Type B pancreatic cell (in vitro differentiated cells): ENCODE measurements at regions not wholly inside any gene's neighbourhood (a gene's known extent, or its start where the extent isn't known, plus 50 kb on each side); places are given as distances from the start of the nearest gene placed in this dataset.

Experiments
- DNase-seq: peaks from one replicate; pipeline ENCODE4 v3.0.0; 2021; ENCODE audit warnings: mixed read lengths; ENCODE audit not compliant: unreplicated experiment; ENCODE audit errors: extremely low spot score
- H3K27ac Mint-ChIP-seq: 2 replicates; pipeline ENCODE4 v1.8.0; 2021; ENCODE audit warnings: mild to moderate bottlenecking, mixed read lengths
- H3K27me3 Mint-ChIP-seq: 2 replicates; pipeline ENCODE4 v1.8.0; 2021; ENCODE audit warnings: mixed read lengths
- H3K36me3 Mint-ChIP-seq: 2 replicates; pipeline ENCODE4 v1.8.0; 2021; ENCODE audit warnings: mixed read lengths
- H3K4me1 Mint-ChIP-seq: one replicate; pipeline ENCODE4 v1.8.0; 2021; ENCODE audit warnings: mixed read lengths; ENCODE audit not compliant: unreplicated experiment
- H3K4me3 Mint-ChIP-seq: 2 replicates; pipeline ENCODE4 v1.8.0; 2021; ENCODE audit warnings: mild to moderate bottlenecking, mixed read lengths
- H3K9me3 Mint-ChIP-seq: 2 replicates; pipeline ENCODE4 v1.8.0; 2021; ENCODE audit warnings: mixed read lengths
- TF ChIP-seq, protein P1 (sequence below): fragments of 200-600 bp; sonication (generic); conservative IDR thresholded peaks from 2 replicates; pipeline ENCODE4 v1.5.0; 2021; ENCODE audit warnings: antibody characterized with exemption, mild to moderate bottlenecking

DNA sequence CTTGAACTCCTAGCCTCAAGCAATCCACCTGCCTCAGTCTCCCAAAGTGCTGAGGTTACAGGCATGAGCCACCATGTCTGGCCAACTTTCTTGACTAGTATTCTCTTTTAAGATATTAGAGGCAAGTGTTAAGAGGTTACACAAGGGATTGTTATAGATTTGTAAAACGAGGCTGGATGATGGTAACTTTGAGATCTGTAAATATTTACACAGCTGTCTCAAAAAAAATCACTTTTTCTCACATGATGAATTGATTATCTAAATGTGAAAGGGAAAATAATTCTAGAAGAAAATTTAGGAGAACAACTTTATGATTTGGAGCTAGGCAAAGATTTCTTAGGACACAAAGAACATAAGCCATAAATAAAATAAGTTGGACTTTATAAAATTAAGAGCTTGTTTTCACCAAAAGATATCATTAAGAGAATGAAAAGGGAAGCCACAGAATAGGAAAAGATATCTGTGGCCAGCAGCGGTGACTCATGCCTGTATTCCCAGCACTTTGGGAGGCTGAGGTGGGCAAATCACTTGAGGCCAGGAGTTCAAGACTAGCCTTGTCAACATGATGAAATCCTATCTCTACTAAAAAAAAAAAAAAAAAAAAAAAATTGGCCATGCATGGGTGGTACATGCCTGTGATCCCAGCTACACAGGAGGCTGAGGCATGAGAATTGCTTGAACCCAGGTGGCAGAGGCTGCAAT lies 77.4 kb downstream of the BBS10 start:
- Mint-ChIP-seq H3K9me3 (no peaks in the 10 kb centered on the region), H3K4me3 (no peak overlapping the region), H3K27ac (no peak overlapping the region), H3K36me3 (no peaks in the 10 kb centered on the region), H3K4me1 (peaks cover 12% of the 10 kb centered on the region), H3K27me3 (no peaks in the 10 kb centered on the region)
- TF ChIP-seq, protein P1, sequence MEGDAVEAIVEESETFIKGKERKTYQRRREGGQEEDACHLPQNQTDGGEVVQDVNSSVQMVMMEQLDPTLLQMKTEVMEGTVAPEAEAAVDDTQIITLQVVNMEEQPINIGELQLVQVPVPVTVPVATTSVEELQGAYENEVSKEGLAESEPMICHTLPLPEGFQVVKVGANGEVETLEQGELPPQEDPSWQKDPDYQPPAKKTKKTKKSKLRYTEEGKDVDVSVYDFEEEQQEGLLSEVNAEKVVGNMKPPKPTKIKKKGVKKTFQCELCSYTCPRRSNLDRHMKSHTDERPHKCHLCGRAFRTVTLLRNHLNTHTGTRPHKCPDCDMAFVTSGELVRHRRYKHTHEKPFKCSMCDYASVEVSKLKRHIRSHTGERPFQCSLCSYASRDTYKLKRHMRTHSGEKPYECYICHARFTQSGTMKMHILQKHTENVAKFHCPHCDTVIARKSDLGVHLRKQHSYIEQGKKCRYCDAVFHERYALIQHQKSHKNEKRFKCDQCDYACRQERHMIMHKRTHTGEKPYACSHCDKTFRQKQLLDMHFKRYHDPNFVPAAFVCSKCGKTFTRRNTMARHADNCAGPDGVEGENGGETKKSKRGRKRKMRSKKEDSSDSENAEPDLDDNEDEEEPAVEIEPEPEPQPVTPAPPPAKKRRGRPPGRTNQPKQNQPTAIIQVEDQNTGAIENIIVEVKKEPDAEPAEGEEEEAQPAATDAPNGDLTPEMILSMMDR: no peak
- no peak for DNase-seq

DNA sequence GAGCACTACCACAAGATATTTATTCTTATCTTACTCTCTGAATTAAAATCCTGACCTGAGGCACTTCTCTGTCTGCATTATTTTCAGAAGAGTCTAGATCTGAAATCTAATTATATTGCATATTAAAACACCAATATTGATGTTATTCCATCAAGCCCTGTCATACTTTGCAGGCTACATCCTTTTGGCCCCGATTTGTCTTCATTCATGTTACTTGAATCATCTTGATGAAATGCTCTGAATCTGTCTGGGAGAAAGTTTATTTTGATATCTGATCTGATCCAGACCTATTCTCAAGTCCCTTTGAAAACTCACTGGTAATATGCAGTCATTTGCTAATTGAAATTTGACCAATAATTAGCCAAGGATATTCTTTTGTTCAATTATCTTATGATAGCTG lies 79.9 kb downstream of the BBS10 start:
- H3K36me3 Mint-ChIP-seq: no peaks in the 10 kb centered on the region
- no peak overlapping the region for H3K27ac Mint-ChIP-seq
- H3K4me1 Mint-ChIP-seq: peaks cover 12% of the 10 kb centered on the region
- TF ChIP-seq, protein P1: no peak
- no peaks in the 10 kb centered on the region for H3K9me3 Mint-ChIP-seq
- no peaks in the 10 kb centered on the region for H3K27me3 Mint-ChIP-seq
- H3K4me3 Mint-ChIP-seq: no peak overlapping the region
- no peak for DNase-seq

DNA sequence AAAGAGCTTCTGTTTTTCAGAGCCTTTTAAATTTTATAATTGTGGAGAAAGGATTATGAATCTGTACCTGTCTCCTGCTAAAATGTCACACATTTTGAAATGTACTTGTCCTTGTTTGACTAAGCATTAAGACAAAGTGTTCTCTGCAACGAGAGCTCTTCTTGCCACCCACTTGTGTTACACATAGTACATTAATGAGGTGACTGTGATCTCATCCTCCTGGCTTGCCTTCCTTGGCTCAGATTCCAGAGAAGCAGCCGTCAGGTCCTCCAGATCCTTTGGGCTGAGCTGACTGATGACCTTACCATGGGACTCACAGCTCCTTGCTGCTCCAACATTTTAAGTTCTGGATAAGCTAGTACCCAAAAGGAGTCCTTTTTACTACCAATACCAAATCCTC lies 81.4 kb downstream of the BBS10 start:
- no peak overlapping the region for H3K4me3 Mint-ChIP-seq
- H3K4me1 Mint-ChIP-seq: peaks cover 5% of the 10 kb centered on the region
- no peaks in the 10 kb centered on the region for H3K36me3 Mint-ChIP-seq
- no peak for DNase-seq
- peaks cover 4% of the 10 kb centered on the region for H3K9me3 Mint-ChIP-seq
- peaks cover 3% of the 10 kb centered on the region for H3K27me3 Mint-ChIP-seq
- no peak overlapping the region for H3K27ac Mint-ChIP-seq
- TF ChIP-seq, protein P1: no peak

DNA sequence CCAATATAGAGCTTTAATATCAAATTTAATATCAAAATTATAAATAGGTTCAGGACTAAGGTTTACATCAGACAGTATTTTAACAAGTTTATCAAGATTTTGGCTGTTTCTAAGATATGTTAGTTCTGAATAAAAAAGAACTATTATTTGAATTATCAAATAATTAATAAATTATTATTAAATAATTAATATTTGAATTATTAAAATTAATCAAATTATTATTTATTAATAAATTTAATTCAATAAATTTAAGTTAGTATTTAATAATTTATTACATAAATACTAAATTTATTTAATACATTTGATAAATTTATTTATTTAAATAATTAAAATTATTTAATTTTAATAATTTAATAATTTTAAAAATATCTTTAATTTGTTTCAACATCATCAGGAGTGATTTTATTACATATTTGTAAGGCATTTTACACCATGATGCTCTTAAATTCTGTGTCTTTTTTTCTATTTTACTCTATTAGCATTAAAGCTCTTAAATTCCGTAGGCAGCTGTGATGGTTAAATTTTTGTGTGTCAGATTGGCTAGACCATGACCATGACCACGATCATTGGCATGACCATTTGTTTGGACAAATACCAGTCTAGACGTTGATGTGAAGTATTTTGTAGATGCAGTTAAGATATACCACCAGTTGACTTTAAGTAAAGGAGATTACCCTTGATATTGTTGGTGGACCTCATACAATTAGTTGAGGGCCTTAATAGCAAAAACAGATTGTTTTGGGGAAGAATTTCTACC lies 82.6 kb downstream of the BBS10 start:
- TF ChIP-seq, protein P1: no peak
- Mint-ChIP-seq H3K36me3 (no peaks in the 10 kb centered on the region), H3K4me1 (no peaks in the 10 kb centered on the region), H3K27me3 (peaks cover 3% of the 10 kb centered on the region), H3K4me3 (no peak overlapping the region), H3K27ac (no peak overlapping the region), H3K9me3 (peaks cover 4% of the 10 kb centered on the region)
- no peak for DNase-seq

DNA sequence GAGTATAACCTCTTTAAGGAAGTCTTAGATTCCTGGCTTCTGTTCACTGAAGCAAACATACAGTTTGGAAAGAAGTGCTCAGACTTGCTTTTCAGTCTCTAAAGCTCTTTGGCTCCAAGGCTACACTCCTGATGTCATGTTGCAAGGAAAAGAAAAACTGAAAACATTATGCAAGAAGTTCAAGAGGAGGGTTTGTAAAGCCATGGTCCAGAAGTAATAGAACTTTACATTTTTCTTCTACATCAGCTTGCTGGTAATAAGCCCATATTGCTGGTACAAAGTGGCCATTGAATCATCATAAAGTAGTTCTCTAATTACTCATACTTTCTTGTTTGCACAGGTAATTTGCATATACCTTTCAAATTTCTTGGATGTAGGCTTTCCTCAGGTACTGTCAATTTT lies 83.6 kb downstream of the BBS10 start:
- Mint-ChIP-seq H3K36me3 (no peaks in the 10 kb centered on the region), H3K27ac (no peak overlapping the region), H3K9me3 (peaks cover 4% of the 10 kb centered on the region), H3K27me3 (peaks cover 3% of the 10 kb centered on the region), H3K4me3 (no peak overlapping the region), H3K4me1 (peaks cover 7% of the 10 kb centered on the region)
- TF ChIP-seq, protein P1: no peak
- DNase-seq: no peak
